Sigmoid colon (tissue), 6 donors: ENCODE measurements at regions not wholly inside any gene's neighbourhood (a gene's known extent, or its start where the extent isn't known, plus 50 kb on each side); places are given as distances from the start of the nearest gene placed in this dataset.

Experiments
- DNase-seq: peaks from one replicate; pipeline ENCODE4 v3.0.0-alpha.2; 2019
- H3K27ac ChIP-seq, 4 donors: fragments of 200-600 bp; sonication (generic); one replicate each; pipeline ENCODE4 v1.5.1; 2016 to 2019; ENCODE audit warnings: mild to moderate bottlenecking in 1 of 4
- H3K27me3 ChIP-seq, 3 donors: fragments of 200-600 bp; sonication (generic); one replicate each; pipeline ENCODE4 v1.5.1; 2019; ENCODE audit warnings: mild to moderate bottlenecking in 1 of 3
- H3K36me3 ChIP-seq, 4 donors: fragments of 200-600 bp; sonication (generic); one replicate each; pipeline ENCODE4 v1.5.1; 2016 to 2019
- H3K4me1 ChIP-seq, 4 donors: fragments of 200-600 bp; sonication (generic); one replicate each; pipeline ENCODE4 v1.5.1; 2017 to 2019
- H3K4me3 ChIP-seq, 4 donors: fragments of 200-600 bp; sonication (generic); one replicate each; pipeline ENCODE4 v1.5.1; 2017 to 2019; ENCODE audit warnings: mild to moderate bottlenecking in 2 of 4, moderate library complexity in 1 of 4
- H3K9me3 ChIP-seq, 4 donors: fragments of 200-600 bp in 3 of 4; sonication (generic) in 3 of 4; one replicate each; pipeline versions ENCODE4 v1.5.1 to v1.6.1; 2013 to 2019
- EP300 ChIP-seq, 4 donors: sonication (generic); formaldehyde crosslinking; IDR thresholded peaks; one replicate each; pipeline ENCODE4 v1.6.1; 2017; ENCODE audit warnings: antibody characterized with exemption in 4 of 4
- POLR2A ChIP-seq, 2 donors: fragments of 450-650 bp; IDR thresholded peaks; one replicate each; pipeline ENCODE4 v1.6.1; 2016; ENCODE audit warnings: antibody characterized with exemption in 2 of 2, mild to moderate bottlenecking in 2 of 2, moderate library complexity in 2 of 2
- POLR2AphosphoS5 ChIP-seq, 4 donors: sonication (generic); formaldehyde crosslinking; IDR thresholded peaks; one replicate each; pipeline ENCODE4 v1.6.1; 2017; ENCODE audit warnings: antibody characterized with exemption in 4 of 4
- WGBS, 2 donors: extraction: QIAGEN DNeasy Blood & Tissue Kit; methylation state at CpG; one replicate each; pipeline ENCODE4 v1.1.7; 2013; 5-methylcytosine and 5-hydroxymethylcytosine counted together
- intact Hi-C: fragments of 100-400 bp; cut with DNase I; formaldehyde crosslinking; loops from one replicate; pipeline ENCODE4 v1.15.1; 2023
- TF ChIP-seq, protein P1 (sequence below), 4 experiments: fragments of 450-650 bp in 3 of 4; fragments of 200-600 bp in 1 of 4; IDR thresholded peaks; one replicate each; pipeline ENCODE4 v1.5.1; 2016 to 2019; ENCODE audit warnings: antibody characterized with exemption in 4 of 4, mild to moderate bottlenecking in 3 of 4, moderate library complexity in 2 of 4
- donor health status: healthy with polysubstance abuse.
- donor health status: healthy.

DNA sequence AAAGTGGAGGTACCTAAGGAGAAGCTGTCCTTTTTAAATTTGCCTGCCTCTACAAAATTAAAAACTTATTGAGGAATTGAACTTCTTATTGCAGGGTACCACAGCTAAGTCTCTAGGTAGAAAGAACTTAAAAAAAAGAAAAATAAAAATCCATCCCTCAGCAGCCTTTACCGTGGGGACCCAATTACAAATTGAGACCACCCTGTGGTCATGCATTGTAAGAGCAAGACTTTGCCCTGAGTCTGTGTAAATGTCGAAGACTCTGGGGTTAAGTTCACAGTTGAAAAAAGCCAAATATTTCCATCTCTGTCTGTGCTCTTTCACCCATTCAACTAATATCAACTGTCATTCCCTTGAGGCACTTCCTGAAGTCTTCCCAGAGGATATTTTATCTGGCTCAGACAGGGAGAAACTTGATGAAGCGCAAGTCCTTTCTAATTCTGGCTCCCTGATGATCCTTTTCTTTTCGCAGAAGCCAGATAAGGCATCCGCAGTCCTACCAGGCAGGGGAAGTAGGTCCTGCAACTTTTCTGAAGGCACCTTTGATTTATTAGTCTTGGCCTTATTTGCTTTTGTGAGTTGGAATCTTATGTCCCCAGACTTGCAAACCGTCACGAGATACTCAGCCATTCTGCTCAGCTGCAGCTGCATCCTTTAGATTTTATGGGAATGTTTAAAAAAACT, 323.8 kb upstream of the WWC1 start:
- 29 to 33% methylated on average over 7 of the region's 7 CpGs for WGBS, 2 donors
- Histone ChIP-seq H3K36me3 (no peaks in the 10 kb centered on the region), H3K4me1 (peaks cover 0 to 15% (median 14%) of the 10 kb centered on the region in 4 donors), H3K27me3 (no peaks in the 10 kb centered on the region), H3K27ac (peak overlapping the region in 1 of 4 donors; percentile 26), H3K9me3 (no peaks in the 10 kb centered on the region), H3K4me3 (no peak overlapping the region)
- peak in 1 of 4 donors; percentile 44 for TF ChIP-seq POLR2AphosphoS5 (IDR thresholded peaks at IDR 0.05)
- TF ChIP-seq, protein P1, sequence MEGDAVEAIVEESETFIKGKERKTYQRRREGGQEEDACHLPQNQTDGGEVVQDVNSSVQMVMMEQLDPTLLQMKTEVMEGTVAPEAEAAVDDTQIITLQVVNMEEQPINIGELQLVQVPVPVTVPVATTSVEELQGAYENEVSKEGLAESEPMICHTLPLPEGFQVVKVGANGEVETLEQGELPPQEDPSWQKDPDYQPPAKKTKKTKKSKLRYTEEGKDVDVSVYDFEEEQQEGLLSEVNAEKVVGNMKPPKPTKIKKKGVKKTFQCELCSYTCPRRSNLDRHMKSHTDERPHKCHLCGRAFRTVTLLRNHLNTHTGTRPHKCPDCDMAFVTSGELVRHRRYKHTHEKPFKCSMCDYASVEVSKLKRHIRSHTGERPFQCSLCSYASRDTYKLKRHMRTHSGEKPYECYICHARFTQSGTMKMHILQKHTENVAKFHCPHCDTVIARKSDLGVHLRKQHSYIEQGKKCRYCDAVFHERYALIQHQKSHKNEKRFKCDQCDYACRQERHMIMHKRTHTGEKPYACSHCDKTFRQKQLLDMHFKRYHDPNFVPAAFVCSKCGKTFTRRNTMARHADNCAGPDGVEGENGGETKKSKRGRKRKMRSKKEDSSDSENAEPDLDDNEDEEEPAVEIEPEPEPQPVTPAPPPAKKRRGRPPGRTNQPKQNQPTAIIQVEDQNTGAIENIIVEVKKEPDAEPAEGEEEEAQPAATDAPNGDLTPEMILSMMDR (IDR thresholded peaks at IDR 0.05): no peak
- no peak for DNase-seq
- intact Hi-C loops: no loop called here

DNA sequence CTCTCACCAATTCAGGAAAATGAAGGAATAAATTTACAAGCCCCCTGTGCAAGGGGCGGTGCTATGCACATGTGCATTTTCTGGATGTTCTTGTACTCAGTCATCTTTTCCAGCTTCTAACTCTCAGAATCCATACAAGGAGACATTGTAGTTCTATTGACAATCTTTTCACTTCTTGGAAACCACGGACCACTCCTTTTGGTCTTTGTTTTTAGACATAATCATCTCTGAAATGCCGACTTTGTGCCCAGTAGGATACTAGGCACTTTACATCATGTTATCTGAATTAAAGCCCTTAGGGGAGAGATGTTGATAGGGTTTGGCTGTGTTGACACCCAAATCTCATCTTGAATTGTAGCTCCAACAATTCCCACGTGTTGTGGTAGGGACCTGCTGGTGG, 322.6 kb upstream of the WWC1 start:
- no peaks in the 10 kb centered on the region for H3K9me3 ChIP-seq
- H3K27me3 ChIP-seq: no peaks in the 10 kb centered on the region
- H3K27ac ChIP-seq: no peak overlapping the region
- DNase-seq: no peak
- 76 to 84% methylated on average over 4 of the region's 4 CpGs for WGBS, 2 donors
- H3K36me3 ChIP-seq: no peaks in the 10 kb centered on the region
- TF ChIP-seq, protein P1 (IDR thresholded peaks at IDR 0.05): no peak
- TF ChIP-seq POLR2AphosphoS5 (IDR thresholded peaks at IDR 0.05) (no peak), POLR2A (IDR thresholded peaks at IDR 0.05) (no peak), EP300 (IDR thresholded peaks at IDR 0.05) (no peak)
- H3K4me3 ChIP-seq: no peak overlapping the region
- intact Hi-C loops: no loop called here
- peaks cover 0 to 15% (median 14%) of the 10 kb centered on the region in 4 donors for H3K4me1 ChIP-seq

DNA sequence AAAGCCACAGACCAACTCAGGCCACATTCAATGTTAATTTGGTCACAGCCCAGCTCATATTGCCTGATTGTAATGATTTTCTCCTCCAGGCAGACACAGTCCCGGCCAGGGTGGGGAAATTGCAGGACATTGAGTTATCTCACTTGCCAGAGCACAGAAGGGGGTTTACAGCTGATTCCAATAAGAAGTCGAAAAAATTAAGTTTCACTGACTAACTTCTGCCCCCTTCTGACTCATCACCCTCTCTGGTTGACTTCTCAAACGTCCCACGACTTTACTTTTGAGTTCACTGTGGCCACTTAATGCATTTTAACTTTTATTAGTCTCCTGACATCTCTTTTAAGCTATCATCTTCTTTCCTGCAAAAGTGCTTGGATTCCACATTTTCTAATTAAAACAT, 321.4 kb upstream of the WWC1 start:
- Histone ChIP-seq H3K36me3 (no peaks in the 10 kb centered on the region), H3K27ac (no peak overlapping the region), H3K27me3 (no peaks in the 10 kb centered on the region), H3K9me3 (no peaks in the 10 kb centered on the region), H3K4me3 (no peak overlapping the region), H3K4me1 (peaks cover 0 to 15% (median 14%) of the 10 kb centered on the region in 4 donors)
- DNase-seq: no peak
- TF ChIP-seq POLR2AphosphoS5 (IDR thresholded peaks at IDR 0.05) (no peak), EP300 (IDR thresholded peaks at IDR 0.05) (no peak), POLR2A (IDR thresholded peaks at IDR 0.05) (no peak)
- TF ChIP-seq, protein P1 (IDR thresholded peaks at IDR 0.05): no peak
- WGBS, 2 donors: 54 to 57% methylated on average over 4 of the region's 4 CpGs
- intact Hi-C loops: no loop called here

DNA sequence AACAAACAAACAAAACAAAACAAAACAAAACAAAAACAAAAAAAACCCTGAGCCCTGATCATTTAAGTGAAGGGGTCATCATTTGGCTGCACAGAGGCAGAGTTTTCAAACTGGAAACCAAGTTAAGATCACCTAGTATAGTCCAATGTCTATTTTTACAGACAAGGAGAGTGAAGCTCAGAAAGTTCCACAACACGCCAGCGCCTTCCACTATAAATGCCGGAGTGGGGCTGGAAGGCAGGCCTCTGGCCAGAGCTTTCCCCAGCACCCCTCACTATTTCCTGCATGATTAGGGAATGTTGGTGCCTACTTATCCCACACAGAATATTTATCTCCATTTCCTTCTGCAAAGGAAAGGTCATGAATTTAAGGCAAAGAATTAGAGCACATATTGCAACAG, 319.7 kb upstream of the WWC1 start:
- H3K27ac ChIP-seq: no peak overlapping the region
- H3K9me3 ChIP-seq: no peaks in the 10 kb centered on the region
- WGBS, 2 donors: 95% methylated on average over 3 of the region's 3 CpGs
- TF ChIP-seq EP300 (IDR thresholded peaks at IDR 0.05) (no peak), POLR2AphosphoS5 (IDR thresholded peaks at IDR 0.05) (no peak), POLR2A (IDR thresholded peaks at IDR 0.05) (no peak)
- TF ChIP-seq, protein P1 (IDR thresholded peaks at IDR 0.05): no peak
- intact Hi-C loops: no loop called here
- no peaks in the 10 kb centered on the region for H3K36me3 ChIP-seq
- no peaks in the 10 kb centered on the region for H3K27me3 ChIP-seq
- peaks cover 0 to 15% (median 14%) of the 10 kb centered on the region in 4 donors for H3K4me1 ChIP-seq
- H3K4me3 ChIP-seq: no peak overlapping the region
- no peak for DNase-seq

DNA sequence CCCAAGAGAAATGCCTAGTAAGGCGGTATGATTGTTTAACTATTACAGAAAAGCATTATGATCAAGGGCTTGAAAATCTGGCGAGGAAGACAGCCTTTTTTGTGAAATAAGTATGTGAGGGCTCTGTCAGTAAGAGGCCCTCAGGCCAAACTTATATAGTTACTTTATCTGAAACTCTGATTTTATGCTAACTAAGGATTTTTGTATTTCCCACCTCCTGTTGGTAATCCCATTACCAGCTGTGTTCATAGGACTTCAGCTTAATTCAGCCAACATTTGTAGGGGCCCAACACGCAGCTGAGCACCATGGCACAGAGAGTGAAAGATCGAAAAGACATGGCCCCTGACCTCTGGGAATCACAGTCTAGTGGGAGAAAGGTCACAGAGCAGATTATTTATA, 318.3 kb upstream of the WWC1 start:
- peaks cover 0 to 2% (median 1%) of the 10 kb centered on the region in 4 donors for H3K4me1 ChIP-seq
- H3K9me3 ChIP-seq: no peaks in the 10 kb centered on the region

More for the DNA sequence above, 318.3 kb upstream of the WWC1 start:
- Histone ChIP-seq H3K4me3 (no peak overlapping the region), H3K36me3 (no peaks in the 10 kb centered on the region), H3K27me3 (no peaks in the 10 kb centered on the region), H3K27ac (no peak overlapping the region)
- intact Hi-C loops: no loop called here
- 84 to 87% methylated on average over 4 of the region's 4 CpGs for WGBS, 2 donors
- TF ChIP-seq EP300 (IDR thresholded peaks at IDR 0.05) (no peak), POLR2A (IDR thresholded peaks at IDR 0.05) (no peak), POLR2AphosphoS5 (IDR thresholded peaks at IDR 0.05) (no peak)
- TF ChIP-seq, protein P1 (IDR thresholded peaks at IDR 0.05): no peak
- no peak for DNase-seq
